OCI-LY1 (cell line): ENCODE measurements at regions not wholly inside any gene's neighbourhood (a gene's known extent, or its start where the extent isn't known, plus 50 kb on each side); places are given as distances from the start of the nearest gene placed in this dataset.

Experiments
- H2AFZ ChIP-seq: fragments of 200-600 bp; sonication (generic), shearing (Covaris generic); 2 replicates; pipeline ENCODE4 v1.6.0; 2014; ENCODE audit warnings: antibody characterized with exemption, mild to moderate bottlenecking, low read length
- H3F3A ChIP-seq: fragments of 200-600 bp; sonication (generic), shearing (Covaris generic); 2 replicates; pipeline ENCODE4 v1.6.0; 2014; ENCODE audit warnings: mild to moderate bottlenecking, antibody characterized with exemption, low read length, moderate library complexity; ENCODE audit not compliant: insufficient read depth
- H3K27ac ChIP-seq: fragments of 200-600 bp; sonication (generic); 2 replicates; pipeline ENCODE4 v1.5.1; 2014; ENCODE audit warnings: low read length, mixed run types, mild to moderate bottlenecking, low read depth; ENCODE audit not compliant: poor library complexity, severe bottlenecking
- H3K27me3 ChIP-seq: fragments of 200-600 bp; sonication (generic); 2 replicates; pipeline ENCODE4 v1.6.0; 2014; ENCODE audit warnings: antibody characterized with exemption, mild to moderate bottlenecking, low read length, moderate library complexity; ENCODE audit not compliant: insufficient read depth
- H3K36me3 ChIP-seq: fragments of 200-600 bp; sonication (generic); 2 replicates; pipeline ENCODE4 v1.6.1; 2014; ENCODE audit warnings: mild to moderate bottlenecking, antibody characterized with exemption, low read length, moderate library complexity, mixed read lengths; ENCODE audit not compliant: insufficient read depth
- H3K4me1 ChIP-seq: fragments of 200-600 bp; sonication (generic); 2 replicates; pipeline ENCODE4 v1.5.1; 2014; ENCODE audit warnings: mild to moderate bottlenecking, low read length, moderate library complexity; ENCODE audit not compliant: insufficient read depth, severe bottlenecking
- H3K4me2 ChIP-seq: fragments of 200-600 bp; sonication (generic), shearing (Covaris generic); 2 replicates; pipeline ENCODE4 v1.6.1; 2014; ENCODE audit warnings: low read length
- H3K4me3 ChIP-seq: fragments of 200-600 bp; sonication (generic); 2 replicates; pipeline ENCODE4 v1.5.1; 2014; ENCODE audit warnings: low read length, low read depth, mild to moderate bottlenecking, mixed read lengths; ENCODE audit not compliant: poor library complexity, severe bottlenecking
- H3K79me2 ChIP-seq: fragments of 200-600 bp; shearing (Covaris generic); 2 replicates; pipeline ENCODE4 v1.6.1; 2016; ENCODE audit warnings: mixed run types, low read length, mixed read lengths; ENCODE audit not compliant: insufficient read depth
- H3K9ac ChIP-seq: fragments of 200-600 bp; sonication (generic), shearing (Covaris generic); 2 replicates; pipeline ENCODE4 v1.6.1; 2014; ENCODE audit warnings: mild to moderate bottlenecking, low read length, mixed read lengths
- H3K9me2 ChIP-seq: fragments of 200-600 bp; sonication (generic), shearing (Covaris generic); 2 replicates; pipeline ENCODE4 v1.6.1; 2014; ENCODE audit warnings: low read depth, mild to moderate bottlenecking, low read length, mixed read lengths
- H3K9me3 ChIP-seq: fragments of 200-600 bp; shearing (Covaris generic); 2 replicates; pipeline ENCODE4 v1.6.1; 2014; ENCODE audit warnings: low read length, mixed read lengths
- H4K20me1 ChIP-seq: fragments of 200-600 bp; sonication (generic), shearing (Covaris generic); 2 replicates; pipeline ENCODE4 v1.6.0; 2016; ENCODE audit warnings: mild to moderate bottlenecking, low read length; ENCODE audit not compliant: insufficient read depth
- CTCF ChIP-seq: fragments of 200-600 bp; sonication (generic), shearing (Covaris generic); IDR thresholded peaks from 2 replicates; pipeline ENCODE4 v1.5.1; 2017; ENCODE audit warnings: mild to moderate bottlenecking, antibody characterized with exemption, low read length, moderate library complexity, mixed read lengths
- EZH2 ChIP-seq: fragments of 200-600 bp; sonication (generic), shearing (Covaris generic); IDR thresholded peaks from 2 replicates; pipeline ENCODE4 v1.8.0; 2017; ENCODE audit warnings: borderline replicate concordance, mixed run types, mild to moderate bottlenecking, antibody characterized with exemption, low read length, moderate library complexity, mixed read lengths

- H3K79me2 ChIP-seq = no peaks in the 10 kb centered on the region
- H3K27me3 ChIP-seq = no peaks in the 10 kb centered on the region
- no peak overlapping the region for H2AFZ ChIP-seq
- H3K27ac ChIP-seq = no peak overlapping the region
- no peaks in the 10 kb centered on the region for H3K36me3 ChIP-seq
- no peak for TF ChIP-seq EZH2
- no peak for TF ChIP-seq CTCF
- no peaks in the 10 kb centered on the region for H3K9me3 ChIP-seq
- H3K9me2 ChIP-seq = no peaks in the 10 kb centered on the region
- no peak overlapping the region for H3K4me2 ChIP-seq
- no peaks in the 10 kb centered on the region for H4K20me1 ChIP-seq
- no peak overlapping the region for H3K9ac ChIP-seq
- H3F3A ChIP-seq = no peaks in the 10 kb centered on the region
- no peaks in the 10 kb centered on the region for H3K4me1 ChIP-seq
- H3K4me3 ChIP-seq = no peak overlapping the region
Observed at GRCh38 chr18:46399303-46399702, 257.7 kb downstream of the LOXHD1 start.

- H2AFZ ChIP-seq = no peak overlapping the region
Observed at GRCh38 chr18:46400449-46400848, 256.6 kb downstream of the LOXHD1 start.

GRCh38 chr18:46401486-46402070 is 255.4 kb downstream of the LOXHD1 start:
- H4K20me1 ChIP-seq = no peaks in the 10 kb centered on the region
- no peak overlapping the region for H3K4me2 ChIP-seq
- H3K4me3 ChIP-seq = no peak overlapping the region
- H3K4me1 ChIP-seq = no peaks in the 10 kb centered on the region
- no peak overlapping the region for H2AFZ ChIP-seq
- H3K79me2 ChIP-seq = no peaks in the 10 kb centered on the region
- no peaks in the 10 kb centered on the region for H3F3A ChIP-seq
- no peak overlapping the region for H3K9ac ChIP-seq
- no peak for TF ChIP-seq CTCF
- no peak for TF ChIP-seq EZH2
- no peaks in the 10 kb centered on the region; the same call in 1 of the 2 replicates for H3K27me3 ChIP-seq
- no peaks in the 10 kb centered on the region for H3K36me3 ChIP-seq
- no peak overlapping the region for H3K27ac ChIP-seq
- H3K9me3 ChIP-seq = no peaks in the 10 kb centered on the region
- H3K9me2 ChIP-seq = no peaks in the 10 kb centered on the region

More at GRCh38 chr18:46400449-46400848, 256.6 kb downstream of the LOXHD1 start:
- Histone ChIP-seq H3K27ac (no peak overlapping the region), H3K27me3 (no peaks in the 10 kb centered on the region), H3K36me3 (no peaks in the 10 kb centered on the region), H3K9me3 (no peaks in the 10 kb centered on the region), H3K4me3 (no peak overlapping the region), H3K4me1 (no peaks in the 10 kb centered on the region), H3K4me2 (no peak overlapping the region), H3K79me2 (no peaks in the 10 kb centered on the region), H4K20me1 (no peaks in the 10 kb centered on the region), H3K9me2 (no peaks in the 10 kb centered on the region), H3F3A (no peaks in the 10 kb centered on the region), H3K9ac (no peak overlapping the region)
- TF ChIP-seq CTCF = no peak
